ENCODE measurements at regions not wholly inside any gene's neighbourhood (a gene's known extent, or its start where the extent isn't known, plus 50 kb on each side); places are given as distances from the start of the nearest gene placed in this dataset.

GRCh38 chr6:4224067-4224978 lies 88.9 kb upstream of the ECI2 start:
- TF ChIP-seq CTCF (IDR thresholded peaks at IDR 0.05), result no peak
- TF ChIP-seq POLR2A (IDR thresholded peaks at IDR 0.05), result no peak
- TF ChIP-seq EP300 (IDR thresholded peaks at IDR 0.05), result no peak
- no peak for TF ChIP-seq POLR2AphosphoS5 (IDR thresholded peaks at IDR 0.05)

All from gastroesophageal sphincter (tissue), 3 donors.